SU-DHL-6 (cell line): ENCODE measurements at regions not wholly inside any gene's neighbourhood (a gene's known extent, or its start where the extent isn't known, plus 50 kb on each side); places are given as distances from the start of the nearest gene placed in this dataset.

Experiments used
- H2AFZ ChIP-seq: fragments of 200-600 bp; sonication (generic); 2 replicates; pipeline ENCODE4 v1.6.1; 2014; ENCODE audit warnings: low read depth, mild to moderate bottlenecking, moderate library complexity, mixed read lengths, antibody characterized with exemption, low read length; ENCODE audit not compliant: severe bottlenecking
- H3F3A ChIP-seq: fragments of 200-600 bp; shearing (Covaris generic); 2 replicates; pipeline ENCODE4 v1.6.0; 2016; ENCODE audit warnings: antibody characterized with exemption, mild to moderate bottlenecking; ENCODE audit not compliant: insufficient read depth
- H3K27ac ChIP-seq: fragments of 200-600 bp; sonication (generic); 2 replicates; pipeline ENCODE4 v1.5.1; 2016; ENCODE audit warnings: low read depth, mild to moderate bottlenecking, low read length, moderate library complexity, mixed read lengths
- H3K27me3 ChIP-seq: fragments of 200-600 bp; sonication (generic), shearing (Covaris generic); 2 replicates; pipeline ENCODE4 v1.6.0; 2014; ENCODE audit warnings: mild to moderate bottlenecking, low read length
- H3K36me3 ChIP-seq: fragments of 200-600 bp; sonication (generic); 2 replicates; pipeline ENCODE4 v1.6.1; 2014; ENCODE audit warnings: mild to moderate bottlenecking, low read length, mixed read lengths
- H3K4me2 ChIP-seq: fragments of 300-600, 200-600 bp; shearing (Covaris generic), sonication (generic); 2 replicates; pipeline ENCODE4 v1.6.0; 2014; ENCODE audit warnings: low read length, low read depth, mild to moderate bottlenecking; ENCODE audit not compliant: poor library complexity, severe bottlenecking
- H3K4me3 ChIP-seq: fragments of 200-600 bp; sonication (generic); 2 replicates; pipeline ENCODE4 v1.5.1; 2014; ENCODE audit warnings: antibody characterized with exemption, low read length, mild to moderate bottlenecking, mixed read lengths; ENCODE audit not compliant: insufficient read depth, poor library complexity, severe bottlenecking
- H3K79me2 ChIP-seq: fragments of 200-600 bp; sonication (generic); 2 replicates; pipeline ENCODE4 v1.6.1; 2014; ENCODE audit warnings: mild to moderate bottlenecking, low read length, moderate library complexity; ENCODE audit not compliant: insufficient read depth
- H3K9ac ChIP-seq: fragments of 200-600 bp; sonication (generic); 2 replicates; pipeline ENCODE4 v1.7.0; 2014; ENCODE audit warnings: mild to moderate bottlenecking, low read length
- H3K9me2 ChIP-seq: fragments of 200-600 bp; sonication (generic); replicated peaks from 2 replicates; pipeline ENCODE4 v1.6.1; 2014; ENCODE audit warnings: low read length; ENCODE audit not compliant: insufficient read depth
- H3K9me3 ChIP-seq: fragments of 200-600 bp; sonication (generic); 2 replicates; pipeline ENCODE4 v1.6.1; 2014; ENCODE audit warnings: low read length, mixed read lengths; ENCODE audit not compliant: insufficient read depth
- H4K20me1 ChIP-seq: fragments of 200-600 bp; sonication (generic); 2 replicates; pipeline ENCODE4 v1.6.1; 2014; ENCODE audit warnings: low read depth, mild to moderate bottlenecking, antibody characterized with exemption, low read length, moderate library complexity, mixed read lengths
- CTCF ChIP-seq: fragments of 200-600 bp; sonication (generic); IDR thresholded peaks from one replicate; pipeline ENCODE4 v1.5.1; 2017; ENCODE audit warnings: antibody characterized with exemption, mild to moderate bottlenecking, low read length, moderate library complexity; ENCODE audit not compliant: insufficient read depth, poor library complexity, severe bottlenecking
- EZH2phosphoT487 ChIP-seq: fragments of 200-600 bp; sonication (generic), shearing (Covaris generic); conservative IDR thresholded peaks from 2 replicates; pipeline ENCODE4 v1.6.1; 2018; ENCODE audit warnings: mild to moderate bottlenecking, antibody characterized with exemption, low read length, moderate library complexity, mixed read lengths

DNA sequence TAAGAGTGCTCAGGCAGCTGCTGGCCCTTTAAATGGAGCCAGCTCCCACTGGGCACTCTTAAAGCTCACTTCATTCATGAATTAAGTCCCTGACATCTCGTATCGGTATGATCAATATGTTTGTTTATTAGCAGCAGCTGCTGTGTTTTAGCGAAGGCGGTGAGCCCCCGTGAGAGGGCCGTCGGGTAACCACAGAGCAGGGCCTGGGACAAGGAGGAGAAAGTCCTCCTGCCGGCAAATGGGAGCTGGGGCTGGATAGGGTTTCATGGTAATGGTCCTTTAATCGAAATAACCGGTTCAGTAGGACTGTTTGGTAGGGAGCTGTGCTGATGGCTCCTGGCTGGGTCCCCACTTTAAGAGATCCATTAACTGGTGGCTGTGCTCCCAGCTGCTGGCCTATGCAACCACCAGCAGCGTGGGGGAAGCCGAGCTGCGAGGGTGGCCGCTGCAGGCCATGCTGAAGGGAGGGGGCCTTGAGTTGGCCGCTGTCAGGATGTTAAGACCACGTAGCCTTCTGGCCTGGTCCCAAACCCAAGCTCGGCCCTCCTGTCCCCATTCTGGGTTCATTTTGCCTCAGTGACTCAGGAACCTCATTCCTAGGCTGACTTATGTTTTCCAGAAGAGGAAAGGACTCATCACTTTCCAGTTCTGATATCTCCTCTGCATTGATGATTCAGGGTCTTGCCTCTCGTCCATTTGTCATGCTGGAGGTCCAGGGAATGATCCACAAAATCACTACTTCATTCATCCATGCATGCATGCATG, 67.6 kb upstream of the NTRK3 start:
- Histone ChIP-seq H3K9ac (no peak overlapping the region), H3K4me2 (no peak overlapping the region), H3K79me2 (no peaks in the 10 kb centered on the region), H3F3A (no peaks in the 10 kb centered on the region), H3K9me2 (no peaks in the 10 kb centered on the region), H3K36me3 (no peaks in the 10 kb centered on the region), H3K4me3 (no peak overlapping the region), H2AFZ (no peak overlapping the region), H4K20me1 (no peaks in the 10 kb centered on the region), H3K27me3 (no peaks in the 10 kb centered on the region), H3K9me3 (no peaks in the 10 kb centered on the region), H3K27ac (no peak overlapping the region)
- TF ChIP-seq CTCF = no peak
- no peak for TF ChIP-seq EZH2phosphoT487

DNA sequence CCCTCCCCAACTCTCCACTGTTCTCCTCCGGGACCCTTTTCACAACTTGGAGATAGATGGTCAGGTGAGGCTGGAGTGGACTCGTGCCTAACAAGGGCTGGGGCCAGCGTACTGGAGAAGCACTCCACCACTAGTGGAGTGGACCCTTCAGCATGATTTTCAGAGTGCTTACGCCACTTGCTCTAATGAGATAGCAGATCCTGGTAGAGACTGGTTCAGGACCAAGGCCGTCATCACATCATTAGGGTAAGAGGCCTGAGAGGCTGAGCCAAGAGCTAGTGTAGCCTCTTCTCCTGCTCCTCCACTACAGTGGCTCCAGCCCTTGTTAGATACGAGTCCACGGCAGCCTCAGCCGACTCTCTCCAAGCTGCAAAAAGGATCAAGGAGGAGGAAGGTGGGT, 66.9 kb upstream of the NTRK3 start:
- Histone ChIP-seq H2AFZ (no peak overlapping the region), H3K27ac (no peak overlapping the region)
- TF ChIP-seq EZH2phosphoT487 (no peak), CTCF (no peak)

DNA sequence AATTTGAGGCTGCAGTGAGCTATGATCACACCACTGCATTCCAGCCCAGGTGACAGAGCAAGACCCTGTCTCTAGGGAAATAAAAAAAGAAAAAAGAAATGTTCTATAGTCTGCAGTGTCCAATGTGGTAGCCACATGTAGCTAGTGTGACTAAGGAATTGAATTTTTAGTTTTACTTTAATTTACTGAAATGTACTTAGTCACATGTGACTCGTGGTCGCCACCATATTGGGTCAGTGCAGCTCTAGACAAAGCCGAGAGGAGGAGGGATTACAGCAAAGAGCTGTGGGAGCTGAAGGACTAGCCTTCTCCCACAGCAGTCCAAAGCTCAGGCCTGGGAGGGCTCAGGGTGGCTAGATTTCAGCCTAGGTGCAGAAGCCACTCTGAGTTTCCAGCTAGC, 65.9 kb upstream of the NTRK3 start:
- Histone ChIP-seq H3K4me2 (no peak overlapping the region), H3K79me2 (no peaks in the 10 kb centered on the region), H3K27me3 (no peaks in the 10 kb centered on the region), H3K9me2 (no peaks in the 10 kb centered on the region), H3K36me3 (no peaks in the 10 kb centered on the region), H4K20me1 (no peaks in the 10 kb centered on the region), H3K4me3 (no peak overlapping the region), H3F3A (no peaks in the 10 kb centered on the region), H2AFZ (no peak overlapping the region), H3K9me3 (no peaks in the 10 kb centered on the region), H3K27ac (no peak overlapping the region), H3K9ac (no peak overlapping the region)
- no peak for TF ChIP-seq CTCF
- no peak for TF ChIP-seq EZH2phosphoT487

More for the DNA sequence above, 66.9 kb upstream of the NTRK3 start:
- no peaks in the 10 kb centered on the region for H3K9me2 ChIP-seq
- H3K4me3 ChIP-seq = no peak overlapping the region
- no peaks in the 10 kb centered on the region for H3K9me3 ChIP-seq
- no peaks in the 10 kb centered on the region for H3K36me3 ChIP-seq
- H3K79me2 ChIP-seq = no peaks in the 10 kb centered on the region
- H3K27me3 ChIP-seq = no peaks in the 10 kb centered on the region
- no peaks in the 10 kb centered on the region for H3F3A ChIP-seq
- H4K20me1 ChIP-seq = no peaks in the 10 kb centered on the region
- no peak overlapping the region for H3K4me2 ChIP-seq
- H3K9ac ChIP-seq = no peak overlapping the region
